HFF-Myc (cell line): ENCODE measurements at regions not wholly inside any gene's neighbourhood (a gene's known extent, or its start where the extent isn't known, plus 50 kb on each side); places are given as distances from the start of the nearest gene placed in this dataset.

Source experiments
- DNase-seq: peaks from one replicate; pipeline ENCODE4 v3.0.0-alpha.2; 2011; ENCODE audit warnings: low read depth; ENCODE audit errors: extremely low read depth
- H3K4me3 ChIP-seq: replicated peaks from 2 replicates; pipeline ENCODE4 v1.5.1; 2011; ENCODE audit warnings: low read depth, mild to moderate bottlenecking, control low read depth, low read length
- TF ChIP-seq, protein P1 (sequence below): IDR thresholded peaks from 2 replicates; pipeline ENCODE4 v1.5.1; 2012; ENCODE audit warnings: mild to moderate bottlenecking, low read depth, low read length, control low read depth; ENCODE audit errors: missing control alignments

GRCh38 chr12:94879542-94879941 is 124.0 kb downstream of the NDUFA12 start:
- TF ChIP-seq, protein P1, sequence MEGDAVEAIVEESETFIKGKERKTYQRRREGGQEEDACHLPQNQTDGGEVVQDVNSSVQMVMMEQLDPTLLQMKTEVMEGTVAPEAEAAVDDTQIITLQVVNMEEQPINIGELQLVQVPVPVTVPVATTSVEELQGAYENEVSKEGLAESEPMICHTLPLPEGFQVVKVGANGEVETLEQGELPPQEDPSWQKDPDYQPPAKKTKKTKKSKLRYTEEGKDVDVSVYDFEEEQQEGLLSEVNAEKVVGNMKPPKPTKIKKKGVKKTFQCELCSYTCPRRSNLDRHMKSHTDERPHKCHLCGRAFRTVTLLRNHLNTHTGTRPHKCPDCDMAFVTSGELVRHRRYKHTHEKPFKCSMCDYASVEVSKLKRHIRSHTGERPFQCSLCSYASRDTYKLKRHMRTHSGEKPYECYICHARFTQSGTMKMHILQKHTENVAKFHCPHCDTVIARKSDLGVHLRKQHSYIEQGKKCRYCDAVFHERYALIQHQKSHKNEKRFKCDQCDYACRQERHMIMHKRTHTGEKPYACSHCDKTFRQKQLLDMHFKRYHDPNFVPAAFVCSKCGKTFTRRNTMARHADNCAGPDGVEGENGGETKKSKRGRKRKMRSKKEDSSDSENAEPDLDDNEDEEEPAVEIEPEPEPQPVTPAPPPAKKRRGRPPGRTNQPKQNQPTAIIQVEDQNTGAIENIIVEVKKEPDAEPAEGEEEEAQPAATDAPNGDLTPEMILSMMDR = no peak
- H3K4me3 ChIP-seq = no peak overlapping the region
- peak; percentile 10 for DNase-seq

- TF ChIP-seq, protein P1 = no peak
- H3K4me3 ChIP-seq = no peak overlapping the region
- peak; percentile 2 for DNase-seq
Measured at GRCh38 chr12:94875525-94875924, 128.0 kb downstream of the NDUFA12 start.

DNA sequence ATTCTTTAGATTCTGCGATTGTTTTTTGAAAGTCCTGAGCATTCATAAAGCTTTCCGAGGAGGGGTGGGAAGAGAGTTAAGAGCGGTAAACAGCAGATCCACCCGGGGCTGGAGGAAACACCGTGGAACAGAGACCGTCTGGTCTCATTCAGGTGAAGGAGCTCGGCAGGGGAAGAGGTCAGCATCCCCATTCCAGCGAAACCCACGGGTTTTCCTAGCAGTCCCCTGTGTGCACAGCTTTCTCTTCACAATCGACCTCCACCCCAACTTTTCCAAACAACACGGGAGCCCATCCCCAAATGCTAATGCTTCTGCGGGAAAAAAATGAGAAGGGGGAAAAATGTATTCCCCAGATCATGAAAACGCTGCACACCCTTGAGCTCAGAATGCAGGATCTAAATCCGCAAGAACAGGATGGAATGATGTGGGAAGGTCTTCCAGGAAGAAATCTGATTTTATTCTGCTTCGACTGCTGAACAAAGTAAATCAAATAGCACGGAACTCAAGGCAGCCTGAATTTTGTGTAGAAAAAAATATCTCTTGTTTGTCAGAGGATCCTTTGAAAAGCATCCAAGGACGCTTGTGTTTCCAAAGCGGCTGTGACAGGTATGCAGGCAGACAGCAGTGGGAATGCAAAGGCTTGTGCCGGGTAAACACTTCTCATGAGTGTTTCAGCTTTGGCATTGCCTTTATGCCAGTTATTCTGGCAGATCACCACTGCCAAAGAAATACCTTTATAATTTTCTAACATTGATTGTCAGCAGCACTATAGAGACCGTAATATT is 128.8 kb downstream of the NDUFA12 start:
- TF ChIP-seq, protein P1 = no peak
- no peak for DNase-seq
- no peak overlapping the region for H3K4me3 ChIP-seq

- DNase-seq = no peak
- TF ChIP-seq, protein P1 = no peak
- no peak overlapping the region for H3K4me3 ChIP-seq
Measured at GRCh38 chr12:94873734-94874517, 129.6 kb downstream of the NDUFA12 start.

- DNase-seq = no peak
- no peak overlapping the region for H3K4me3 ChIP-seq
- TF ChIP-seq, protein P1 = no peak
Measured at GRCh38 chr12:94872971-94873733, 130.3 kb downstream of the NDUFA12 start.

- no peak overlapping the region for H3K4me3 ChIP-seq
- no peak for DNase-seq
- TF ChIP-seq, protein P1 = no peak
Measured at GRCh38 chr12:94872671-94872970, 130.9 kb downstream of the NDUFA12 start.
